SK-N-MC (cell line): ENCODE measurements at regions not wholly inside any gene's neighbourhood (a gene's known extent, or its start where the extent isn't known, plus 50 kb on each side); places are given as distances from the start of the nearest gene placed in this dataset.
"Not testable (repeated sequence)": the region's sequence is repeated elsewhere in the genome, so short reads cannot be mapped to it uniquely, and the experiment has no call there.

Experiments used
- EZH2 ChIP-seq: fragments of 200-600 bp; sonication (generic); IDR thresholded peaks from one replicate; pipeline ENCODE4 v1.6.1; 2017; ENCODE audit warnings: antibody characterized with exemption
- POLR2AphosphoS5 ChIP-seq: IDR thresholded peaks from 2 replicates; pipeline ENCODE4 v1.6.1; 2012; ENCODE audit warnings: mild to moderate bottlenecking, low read depth, low read length, borderline replicate concordance

DNA sequence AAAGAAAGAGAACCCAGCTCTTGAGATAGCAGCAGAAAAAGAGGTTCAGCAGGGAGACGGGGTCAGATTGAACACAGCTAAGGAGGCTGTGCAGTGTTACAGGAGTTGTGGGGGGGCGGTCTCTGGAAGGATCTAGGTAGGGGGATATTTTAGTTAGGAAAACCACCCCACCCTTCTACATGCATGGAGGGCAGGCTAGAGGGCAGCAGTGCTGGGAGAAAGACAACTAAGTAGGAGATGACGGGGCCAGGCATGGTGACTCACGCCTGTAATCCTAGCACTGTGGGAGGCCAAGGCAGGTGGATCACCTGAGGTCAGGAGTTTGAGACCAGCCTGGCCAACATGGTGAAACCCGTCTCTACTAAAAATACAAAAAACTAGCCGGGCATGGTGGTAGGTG, 80.7 kb upstream of the KCNMA1 start:
- TF ChIP-seq POLR2AphosphoS5, EZH2: not testable (repeated sequence)
